ENCODE measurements at regions not wholly inside any gene's neighbourhood (a gene's known extent, or its start where the extent isn't known, plus 50 kb on each side); places are given as distances from the start of the nearest gene placed in this dataset.
A peak's percentile ranks its signal among the peaks of the same experiment; 100 is the strongest.
"Not testable (repeated sequence)": the region's sequence is repeated elsewhere in the genome, so short reads cannot be mapped to it uniquely, and the experiment has no call there.

- DNase-seq, result not testable (repeated sequence)
Observed at GRCh38 chr4:28116526-28117083, 1256.0 kb downstream of the STIM2 start.

DNA sequence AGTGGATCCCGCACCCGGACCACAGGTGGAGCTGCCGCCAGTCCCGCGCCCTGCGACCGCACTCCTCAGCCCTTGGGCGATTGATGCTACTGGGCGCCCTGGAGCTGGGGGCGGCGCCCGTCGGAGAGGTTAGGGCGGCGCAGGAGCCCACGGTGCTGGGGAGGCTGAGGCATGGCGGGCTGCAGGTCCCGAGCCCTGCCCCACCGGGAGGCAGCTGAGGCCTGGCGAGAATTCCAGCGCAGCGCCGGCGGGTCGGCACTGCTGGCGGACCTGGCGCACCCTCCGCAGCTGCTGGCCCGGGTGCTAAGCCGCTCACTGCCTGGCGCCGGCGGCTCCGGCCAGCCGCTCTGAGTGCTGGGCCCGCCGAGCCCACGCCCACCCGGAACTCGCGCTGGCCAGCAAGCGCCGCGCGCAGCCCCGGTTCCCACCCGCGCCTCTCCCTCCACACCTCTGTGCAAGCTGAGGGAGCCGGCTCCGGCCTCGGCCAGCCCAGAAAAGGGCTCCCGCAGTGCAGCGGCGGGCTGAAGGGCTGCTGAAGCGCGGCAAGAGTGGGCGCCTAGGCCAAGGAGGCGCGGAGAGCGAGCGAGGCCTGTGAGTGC is 1256.5 kb downstream of the STIM2 start:
- DNase-seq, result no peak

DNA sequence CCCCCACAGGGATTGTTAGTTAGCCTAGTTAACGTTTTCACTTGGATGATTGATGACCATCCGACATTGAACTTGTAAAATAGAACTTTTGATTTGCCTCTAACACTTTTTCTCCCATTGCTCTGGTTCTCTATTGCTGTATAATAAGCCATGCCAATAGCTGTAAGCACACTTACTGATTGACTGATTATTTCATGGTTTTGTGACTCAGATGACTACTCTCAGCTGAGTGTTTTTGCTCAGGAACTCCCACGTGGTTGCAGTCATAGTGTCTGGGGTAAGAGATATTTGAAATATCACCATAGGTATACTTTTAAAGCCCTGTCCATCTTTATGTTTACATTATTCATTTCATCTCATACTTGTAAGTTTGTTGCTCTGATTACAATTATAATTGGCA is 1285.5 kb downstream of the STIM2 start:
- DNase-seq, result peak; percentile 37

DNA sequence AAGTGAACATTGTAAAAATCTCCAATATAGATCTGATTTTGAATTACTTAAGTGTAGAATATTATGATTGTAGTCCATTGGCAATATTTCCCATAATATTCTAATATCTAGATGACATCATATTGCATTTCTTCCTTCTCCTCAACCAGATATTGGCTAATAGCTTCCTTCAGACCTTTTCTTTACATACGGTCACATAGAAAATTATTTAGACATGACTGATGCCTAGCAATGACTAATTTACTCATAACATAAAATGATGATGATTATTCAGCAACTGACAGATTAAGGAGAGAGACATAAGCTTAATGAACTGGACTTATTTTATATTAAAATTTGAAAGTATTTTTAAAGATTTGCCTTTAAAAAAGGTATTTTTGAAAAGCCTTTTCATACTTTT is 1287.6 kb downstream of the STIM2 start:
- DNase-seq, result no peak

- DNase-seq, result no peak
Observed at GRCh38 chr4:28149762-28150161, 1289.1 kb downstream of the STIM2 start.

DNA sequence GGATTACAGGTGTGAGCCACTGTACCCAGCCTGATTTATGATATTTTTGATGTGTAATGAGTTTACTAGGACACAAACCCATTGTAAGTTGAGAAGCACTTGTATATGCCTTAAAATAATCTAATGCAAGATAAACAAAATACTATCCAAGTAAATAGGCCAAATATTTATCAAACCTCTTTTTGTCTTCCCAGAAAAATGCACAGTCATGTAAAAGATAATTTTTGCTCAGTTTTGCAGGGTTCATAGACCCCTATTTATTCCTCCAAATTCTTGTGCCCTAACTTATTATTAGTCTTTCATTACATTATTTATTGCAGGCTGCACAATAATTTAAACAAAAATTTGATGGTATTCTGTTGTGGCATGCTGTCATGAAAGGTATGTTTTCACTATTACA is 1290.7 kb downstream of the STIM2 start:
- DNase-seq, result no peak

DNA sequence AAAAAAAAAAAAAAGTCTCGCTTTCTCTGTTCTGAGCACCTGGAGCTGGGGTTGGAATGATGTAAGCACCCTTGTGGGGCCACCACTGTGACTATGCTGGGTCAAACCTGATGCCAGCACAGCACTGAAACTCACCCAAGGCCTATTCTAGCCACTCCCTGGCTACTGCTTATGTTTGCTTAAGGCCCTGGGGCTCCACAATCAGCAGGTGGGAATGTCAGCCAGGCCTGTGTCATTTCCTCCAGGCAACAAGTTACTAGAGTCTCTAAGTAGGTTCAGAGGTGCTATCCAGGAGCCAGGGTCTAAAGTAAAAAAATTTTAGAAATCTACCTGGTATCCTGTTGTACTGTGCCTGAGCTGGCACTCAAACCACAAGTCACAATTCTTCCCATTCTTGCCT is 1306.8 kb downstream of the STIM2 start:
- DNase-seq, result no peak

- DNase-seq, result no peak
Observed at GRCh38 chr4:28176942-28177341, 1316.3 kb downstream of the STIM2 start.

- DNase-seq, result no peak
Observed at GRCh38 chr4:28177641-28178040, 1317.0 kb downstream of the STIM2 start.

- no peak for DNase-seq
Observed at GRCh38 chr4:28179126-28179525, 1318.5 kb downstream of the STIM2 start.

GRCh38 chr4:28209371-28209924 is 1348.8 kb downstream of the STIM2 start:
- no peak for DNase-seq

DNA sequence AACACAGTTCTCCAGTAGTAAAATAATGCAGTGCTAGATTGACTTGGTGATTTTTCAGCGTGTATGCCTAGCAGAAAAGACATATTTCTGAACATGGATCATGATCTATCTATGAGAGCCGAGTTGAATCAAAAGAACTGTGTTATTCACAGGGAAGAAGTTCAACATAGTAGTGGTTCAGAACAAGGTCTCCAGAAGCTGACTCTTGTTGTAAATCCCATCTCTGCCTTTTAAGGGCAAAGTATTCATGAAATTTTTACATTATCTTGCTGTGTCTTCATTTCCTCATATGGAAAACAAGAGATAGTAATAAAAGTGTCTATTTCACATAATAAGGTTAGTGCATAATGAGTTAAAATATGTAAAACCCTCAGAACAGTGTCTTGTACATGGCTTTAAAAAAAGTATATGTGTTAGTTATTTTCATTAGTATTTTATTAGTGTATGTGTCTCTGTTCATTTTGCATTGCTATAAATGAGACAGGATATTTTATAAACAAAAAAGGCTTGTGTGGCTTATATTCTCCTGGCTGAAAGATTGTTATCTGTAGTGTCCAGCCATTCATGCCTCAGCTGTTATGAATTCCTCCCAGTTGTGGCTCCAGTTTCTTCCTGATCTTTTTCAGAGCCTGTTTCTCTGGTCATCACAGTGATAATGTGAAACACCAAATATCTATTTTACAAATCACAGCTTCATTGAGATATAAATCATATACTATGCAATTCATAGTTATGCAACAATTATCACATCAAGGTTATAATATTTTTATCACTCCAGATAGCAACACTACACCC is 1351.2 kb downstream of the STIM2 start:
- no peak for DNase-seq

- no peak for DNase-seq
Observed at GRCh38 chr4:28221536-28221935, 1360.9 kb downstream of the STIM2 start.

DNA sequence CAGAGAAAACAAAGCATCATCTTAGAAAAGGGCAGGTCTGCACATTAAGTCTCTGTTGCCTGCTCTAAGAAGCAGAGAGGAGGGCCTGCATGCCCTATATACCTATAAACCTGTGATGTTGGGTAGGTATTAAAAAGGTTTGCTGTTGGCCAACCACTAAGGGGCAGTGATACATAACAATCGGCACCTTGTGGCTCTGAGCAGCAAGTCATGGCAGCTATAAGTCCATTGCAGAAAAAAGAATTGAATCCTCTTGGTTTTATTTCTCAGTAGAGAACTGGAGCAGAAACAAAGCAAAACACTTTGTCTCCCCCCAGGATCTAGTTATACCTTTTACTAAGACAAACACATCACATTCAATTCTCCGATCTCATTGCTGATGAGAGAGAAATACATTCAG is 1364.4 kb downstream of the STIM2 start:
- DNase-seq, result peak; percentile 17

- no peak for DNase-seq
Observed at GRCh38 chr4:28225689-28226353, 1365.2 kb downstream of the STIM2 start.

DNA sequence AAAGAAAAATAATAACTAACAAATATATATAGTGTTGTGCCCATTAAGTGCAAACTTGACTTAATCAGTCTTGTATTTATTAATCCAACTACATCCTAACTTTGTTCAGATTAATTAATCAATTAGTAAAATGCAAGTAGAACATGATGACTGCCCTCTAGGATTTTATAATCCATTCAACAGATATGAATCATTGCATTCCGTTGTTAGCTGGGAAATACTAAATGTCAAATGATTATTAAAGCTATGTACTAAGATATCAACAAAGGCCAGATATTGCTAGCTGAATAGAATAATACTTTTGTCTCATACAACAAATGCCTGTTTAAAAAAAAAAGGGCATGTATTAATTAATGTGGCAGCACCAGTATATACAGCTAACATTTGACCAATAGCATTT is 1366.3 kb downstream of the STIM2 start:
- DNase-seq, result no peak

- no peak for DNase-seq
Observed at GRCh38 chr4:28227764-28228163, 1367.1 kb downstream of the STIM2 start.

DNA sequence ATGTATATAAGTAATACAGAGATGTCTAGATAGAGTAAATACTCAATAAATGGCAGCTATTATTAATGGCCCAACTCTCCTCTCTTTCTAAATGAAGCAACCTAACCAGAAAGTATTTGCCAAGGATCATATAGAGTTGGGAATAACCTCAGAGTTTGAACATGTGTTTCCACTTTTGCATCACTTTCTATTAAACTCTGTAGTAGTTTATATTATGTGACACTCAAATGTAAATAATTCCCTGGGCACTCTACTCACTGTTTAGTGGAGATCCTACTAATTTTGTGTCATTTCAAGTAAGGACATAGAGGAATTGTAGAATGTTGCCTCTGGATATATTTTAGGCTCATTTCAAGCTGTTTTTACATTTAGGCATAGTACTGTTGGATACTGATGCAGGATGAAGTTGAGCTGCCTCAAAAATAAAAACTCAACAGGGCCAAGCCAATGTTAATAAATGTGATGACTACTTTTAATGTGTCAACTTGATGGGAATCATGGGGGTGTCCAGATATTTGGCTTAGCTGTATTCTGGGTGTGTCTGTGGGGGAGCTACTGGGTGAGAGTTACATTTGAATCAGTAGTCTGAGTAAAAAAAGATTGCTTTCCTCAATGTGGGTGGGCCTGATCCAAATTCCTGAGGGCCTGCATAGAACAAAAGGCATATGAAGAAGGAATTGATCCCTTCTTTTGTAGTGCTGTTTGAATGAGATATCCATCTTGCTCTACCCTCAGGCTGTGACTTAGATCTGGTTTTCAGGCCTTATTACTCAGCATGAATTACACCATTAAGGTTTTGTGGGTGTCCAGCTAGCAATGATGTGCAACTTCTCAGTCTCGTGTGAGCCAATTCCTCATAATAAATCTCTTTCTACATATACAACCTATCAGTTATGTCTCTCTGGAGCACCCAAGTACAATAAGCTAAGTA is 1368.2 kb downstream of the STIM2 start:
- no peak for DNase-seq

DNA sequence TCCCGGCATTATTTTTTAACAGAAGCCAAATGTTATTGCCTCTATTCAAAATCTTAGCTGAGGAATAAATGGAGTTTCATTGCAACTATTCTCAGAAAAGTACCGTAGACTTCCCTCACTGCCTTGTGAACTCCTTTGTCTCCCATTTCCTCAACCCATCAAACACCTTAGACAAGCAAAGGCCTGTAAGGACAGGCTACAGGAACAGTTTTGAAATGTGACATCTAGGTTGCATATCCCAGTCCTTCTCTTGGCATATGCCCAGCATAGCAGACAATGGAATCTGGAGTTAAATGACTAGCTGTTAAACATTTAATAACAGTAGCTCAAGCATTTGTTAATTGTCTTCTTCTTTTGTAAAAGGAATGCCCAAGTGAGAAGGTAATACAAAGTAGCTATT is 1371.7 kb downstream of the STIM2 start:
- DNase-seq, result no peak

GRCh38 chr4:28232951-28233350 is 1372.3 kb downstream of the STIM2 start:
- no peak for DNase-seq

GRCh38 chr4:28233724-28234123 is 1373.1 kb downstream of the STIM2 start:
- DNase-seq, result no peak

GRCh38 chr4:28238876-28239275 is 1378.2 kb downstream of the STIM2 start:
- DNase-seq, result no peak
